Stimulated activated CD4-positive, alpha-beta T cell treated with anti-CD3 and anti-CD28 coated beads, Interleukin-4, amount 100 ng/mL, for 24 hours (primary cell): ENCODE measurements at regions not wholly inside any gene's neighbourhood (a gene's known extent, or its start where the extent isn't known, plus 50 kb on each side); places are given as distances from the start of the nearest gene placed in this dataset.
"Not testable (repeated sequence)": the region's sequence is repeated elsewhere in the genome, so short reads cannot be mapped to it uniquely, and the experiment has no call there.

Experiments used
- DNase-seq: peaks from one replicate; pipeline ENCODE4 v3.0.0-alpha.2; 2020

GRCh38 chr5:130808691-130809090 lies 356.4 kb downstream of the HINT1 start:
- DNase-seq: no peak

GRCh38 chr5:130805648-130806047 lies 359.4 kb downstream of the HINT1 start:
- DNase-seq: no peak

GRCh38 chr5:130805036-130805435 lies 360.0 kb downstream of the HINT1 start:
- DNase-seq: no peak

GRCh38 chr5:130801963-130802362 lies 363.1 kb downstream of the HINT1 start:
- no peak for DNase-seq

- DNase-seq: no peak
These were observed 366.0 kb downstream of the HINT1 start for GRCh38 chr5:130799015-130799414.

GRCh38 chr5:130797303-130797702 lies 367.8 kb downstream of the HINT1 start:
- no peak for DNase-seq

GRCh38 chr5:130796902-130797301 lies 368.2 kb downstream of the HINT1 start:
- no peak for DNase-seq

GRCh38 chr5:130796032-130796431 lies 369.0 kb downstream of the HINT1 start:
- no peak for DNase-seq

GRCh38 chr5:130795037-130795436 lies 370.0 kb downstream of the HINT1 start:
- no peak for DNase-seq

GRCh38 chr5:130777794-130778193 lies 387.3 kb downstream of the HINT1 start:
- no peak for DNase-seq

GRCh38 chr5:130773813-130774212 lies 391.2 kb downstream of the HINT1 start:
- no peak for DNase-seq

- DNase-seq: no peak
These were observed 403.0 kb downstream of the HINT1 start for GRCh38 chr5:130762031-130762430.

GRCh38 chr5:130759061-130759460 lies 406.0 kb downstream of the HINT1 start:
- DNase-seq: no peak

GRCh38 chr5:130747556-130747955 lies 417.5 kb downstream of the HINT1 start:
- DNase-seq: no peak

GRCh38 chr5:130746641-130747040 lies 418.4 kb downstream of the HINT1 start:
- not testable (repeated sequence) for DNase-seq

GRCh38 chr5:130743092-130743491 lies 422.0 kb downstream of the HINT1 start:
- no peak for DNase-seq

GRCh38 chr5:130740047-130740569 lies 424.9 kb downstream of the HINT1 start:
- no peak for DNase-seq

- no peak for DNase-seq
These were observed 433.2 kb downstream of the HINT1 start for GRCh38 chr5:130731839-130732238.

- no peak for DNase-seq
These were observed 435.5 kb downstream of the HINT1 start for GRCh38 chr5:130729541-130729940.

GRCh38 chr5:130727830-130728229 lies 437.2 kb downstream of the HINT1 start:
- no peak for DNase-seq

GRCh38 chr5:130724658-130725057 lies 440.4 kb downstream of the HINT1 start:
- DNase-seq: no peak

- DNase-seq: no peak
These were observed 444.7 kb downstream of the HINT1 start for GRCh38 chr5:130720355-130720754.

- no peak for DNase-seq
These were observed 449.5 kb downstream of the HINT1 start for GRCh38 chr5:130715541-130715940.

GRCh38 chr5:130714200-130714599 lies 450.9 kb downstream of the HINT1 start:
- no peak for DNase-seq

- no peak for DNase-seq
These were observed 452.7 kb downstream of the HINT1 start for GRCh38 chr5:130712324-130712723.

- DNase-seq: no peak
These were observed 454.5 kb downstream of the HINT1 start for GRCh38 chr5:130710596-130710995.
